Stimulated activated CD4-positive, alpha-beta T cell treated with anti-CD3 and anti-CD28 coated beads, Interleukin-12 subunit alpha, Interleukin-12 subunit beta, amount 100 ng/mL, for 48 hours (primary cell): ENCODE measurements at regions not wholly inside any gene's neighbourhood (a gene's known extent, or its start where the extent isn't known, plus 50 kb on each side); places are given as distances from the start of the nearest gene placed in this dataset.
"Not testable (repeated sequence)": the region's sequence is repeated elsewhere in the genome, so short reads cannot be mapped to it uniquely, and the experiment has no call there.

Experiments
- DNase-seq, 3 donors: peaks; one replicate each; pipeline ENCODE4 v3.0.0-alpha.2; 2020; ENCODE audit warnings: low read depth in 2 of 3, low spot score in 1 of 3

- no peak for DNase-seq
These were observed 292.8 kb downstream of the TTC6 start for GRCh38 chr14:37888234-37888633.

DNA sequence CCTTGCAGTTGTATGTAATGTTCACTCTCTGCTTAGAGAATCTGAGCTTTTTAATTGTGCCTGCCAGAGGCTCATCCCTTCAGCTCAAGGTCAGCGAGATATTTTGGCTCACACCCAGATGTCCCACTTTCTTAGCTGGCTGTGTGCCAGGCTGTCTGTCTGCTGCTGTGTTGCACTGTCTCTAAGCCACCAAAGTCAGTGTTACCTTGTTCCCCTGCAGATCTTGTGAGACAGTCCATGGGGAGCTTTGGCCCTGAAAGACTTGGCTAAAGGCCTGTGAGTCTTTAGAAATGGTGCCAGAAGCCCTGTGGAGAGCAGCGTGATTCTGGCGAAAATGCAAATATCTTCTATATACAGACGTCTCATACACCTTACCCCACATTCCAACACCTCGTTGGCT is 293.7 kb downstream of the TTC6 start:
- no peak for DNase-seq

DNA sequence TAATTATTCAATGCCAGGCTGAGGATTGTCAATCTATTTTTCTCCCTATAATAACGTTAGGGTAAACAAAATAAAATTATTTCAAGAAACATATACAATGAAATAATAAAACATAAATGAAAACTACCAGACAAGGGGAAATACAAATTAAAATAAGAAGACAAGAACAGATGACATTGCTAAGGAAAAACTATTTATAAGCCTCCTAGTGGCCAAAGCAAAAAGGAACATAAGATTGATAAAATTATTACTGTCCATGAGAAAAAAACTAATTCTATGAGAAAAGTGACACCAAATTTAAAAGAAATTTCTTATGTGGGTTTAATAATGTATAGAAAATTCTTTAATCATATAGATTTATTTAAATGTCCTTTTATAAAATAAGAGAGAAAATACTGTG is 294.7 kb downstream of the TTC6 start:
- DNase-seq, result no peak

GRCh38 chr14:37891500-37891899 is 296.1 kb downstream of the TTC6 start:
- DNase-seq, result not testable (repeated sequence)

DNA sequence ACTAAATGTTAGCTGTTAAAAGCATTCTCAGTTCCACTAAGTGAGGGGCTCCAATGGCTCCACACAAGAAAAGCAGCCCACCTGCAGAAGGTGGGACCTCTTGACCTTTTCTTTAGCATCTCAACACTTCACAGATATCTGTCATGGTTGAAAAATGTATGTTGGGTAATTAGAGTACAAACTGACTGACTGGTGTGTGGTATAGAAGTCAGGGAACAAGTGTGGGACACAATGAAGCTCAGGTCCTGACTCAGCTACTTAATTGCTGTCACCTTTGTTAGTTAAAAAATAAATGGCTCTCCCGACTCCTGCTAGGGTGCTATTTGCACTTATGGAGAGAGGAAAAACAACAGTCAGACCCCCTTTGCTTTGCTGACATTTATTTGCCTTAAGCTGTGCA is 299.0 kb downstream of the TTC6 start:
- no peak for DNase-seq

DNA sequence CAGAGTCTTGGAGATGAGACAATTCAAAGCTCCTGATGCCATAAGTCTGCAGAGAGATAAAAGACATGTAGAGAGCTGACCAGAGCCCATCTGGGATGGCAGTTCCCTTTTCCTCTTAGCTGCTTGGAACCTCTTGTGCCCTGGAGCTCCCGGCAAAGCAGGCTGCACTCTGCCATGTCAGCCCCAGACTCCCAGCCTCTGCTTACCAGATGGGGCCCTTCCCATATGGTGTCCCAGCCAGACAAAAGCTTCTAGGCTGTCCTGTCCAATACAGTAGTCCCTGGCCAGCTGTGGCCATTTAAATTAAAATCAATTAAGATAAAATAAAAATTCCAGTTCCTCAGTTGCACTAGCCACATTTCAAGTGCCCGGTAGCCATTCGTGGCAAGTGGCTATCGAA is 303.9 kb downstream of the TTC6 start:
- DNase-seq, result no peak

DNA sequence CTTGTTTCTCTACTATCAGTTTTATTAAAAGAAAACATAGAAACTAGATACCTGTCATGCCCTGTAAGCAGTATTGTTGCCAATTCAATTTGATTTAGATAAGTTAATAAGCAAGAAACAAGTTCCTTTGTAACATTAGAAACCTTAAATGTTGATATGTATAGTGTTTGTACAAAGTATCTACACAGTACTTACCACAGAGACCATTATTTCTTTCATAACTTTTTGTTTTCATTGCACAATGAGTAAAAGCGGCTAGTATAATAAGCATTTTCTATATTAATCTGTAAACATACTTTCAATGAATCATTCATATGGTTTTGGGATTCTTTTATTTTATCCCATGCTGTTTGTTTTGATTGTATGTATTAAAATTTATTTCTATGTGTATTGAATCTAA is 305.1 kb downstream of the TTC6 start:
- DNase-seq, result no peak

DNA sequence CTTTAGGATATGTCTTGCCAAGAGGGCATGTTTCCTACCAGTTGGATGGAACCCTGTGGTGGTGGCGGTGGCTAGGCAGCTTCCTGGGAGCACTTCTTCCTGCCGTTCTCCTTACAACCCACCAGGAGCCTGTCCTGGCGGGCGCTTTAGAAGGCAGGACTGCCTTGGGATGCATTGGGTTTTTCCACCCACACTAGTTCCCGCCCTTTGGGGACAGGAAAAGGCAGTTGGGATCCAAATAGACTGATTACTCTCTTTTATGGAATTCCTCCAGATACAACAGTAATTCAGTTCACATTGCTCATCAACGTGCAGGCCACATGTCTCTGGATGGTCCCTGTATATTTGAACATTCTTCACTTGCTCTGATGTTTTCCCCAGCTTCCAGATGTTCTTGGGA is 305.7 kb upstream of the SSTR1 start:
- DNase-seq, result no peak

DNA sequence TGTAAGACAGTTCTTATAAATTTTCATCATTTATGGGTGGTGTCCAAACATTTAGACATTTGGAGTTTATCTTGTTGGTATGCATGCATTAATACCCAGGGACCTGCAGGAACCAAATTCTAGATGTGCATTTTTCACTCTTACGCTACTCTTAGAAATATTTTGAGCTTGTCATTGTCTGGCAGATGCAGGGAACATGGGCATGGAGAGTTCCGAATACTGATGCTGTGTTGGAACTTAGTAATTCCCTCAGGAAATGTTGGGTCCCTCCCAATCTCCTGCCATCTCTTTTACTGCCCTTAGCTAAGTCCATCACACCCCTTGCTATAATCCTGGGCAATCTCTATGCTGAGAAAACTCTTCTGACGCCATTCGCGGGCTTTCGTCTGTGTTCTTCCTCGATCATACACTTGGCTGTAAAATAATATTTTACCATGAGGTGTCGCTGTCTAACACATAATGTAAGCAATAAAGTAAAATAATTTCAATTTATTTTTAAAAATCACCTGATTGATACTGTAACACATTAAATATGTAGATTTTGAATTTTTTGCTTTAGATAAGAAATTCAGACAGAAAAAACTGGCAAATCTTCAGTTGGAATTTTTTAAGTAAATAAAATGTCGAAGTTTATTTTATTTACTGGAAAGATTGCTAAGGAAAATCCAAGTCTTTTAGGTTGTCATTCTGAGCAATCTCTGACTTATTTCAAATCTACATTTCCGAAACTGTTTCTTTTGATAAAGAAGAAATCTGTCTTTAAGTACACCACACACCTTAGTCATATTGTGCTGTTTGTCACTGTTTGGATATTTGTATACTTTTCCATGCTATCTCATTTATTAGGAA is 304.1 kb upstream of the SSTR1 start:
- peak in 1 of 3 donors; percentile 24 for DNase-seq

DNA sequence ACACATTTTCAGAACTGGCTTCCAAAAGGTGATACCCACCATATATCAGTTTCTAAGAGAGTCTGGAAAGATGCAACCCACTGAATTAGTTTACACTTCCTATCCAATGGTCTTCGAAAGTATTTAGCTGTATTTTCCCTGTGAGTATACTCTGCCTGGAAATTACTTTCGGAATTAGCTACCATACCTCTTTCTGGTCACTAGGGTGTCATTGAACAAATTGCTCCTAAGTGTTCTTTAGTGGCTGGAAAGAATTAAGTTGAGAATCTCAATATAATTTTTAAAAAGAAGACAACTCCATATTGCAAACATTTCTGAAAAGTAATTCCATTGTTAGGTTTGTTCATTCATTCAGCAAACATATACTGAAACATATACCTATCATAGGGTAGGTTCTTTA is 283.1 kb upstream of the SSTR1 start:
- no peak for DNase-seq

DNA sequence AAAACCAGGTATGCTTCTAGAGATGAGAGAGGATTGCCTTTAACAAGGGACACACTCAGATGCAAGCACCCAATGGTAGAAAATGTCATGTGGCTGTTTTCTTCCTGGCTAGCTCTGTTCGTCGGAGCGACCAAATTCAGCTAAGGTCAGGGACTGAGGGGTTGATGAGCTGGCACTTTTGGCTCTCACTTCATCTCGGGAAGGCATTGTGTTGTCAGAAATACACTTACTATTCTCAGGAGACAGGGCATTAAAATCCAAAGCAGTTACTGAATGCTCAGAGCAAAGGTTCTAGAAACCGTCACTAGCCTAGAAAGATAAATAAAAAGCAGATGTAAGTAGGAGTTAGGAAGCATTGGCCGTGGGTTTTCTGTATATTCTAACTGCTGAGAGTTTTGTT is 275.7 kb upstream of the SSTR1 start:
- DNase-seq, result no peak

- DNase-seq, result no peak
These were observed 275.2 kb upstream of the SSTR1 start for GRCh38 chr14:37932481-37932880.

DNA sequence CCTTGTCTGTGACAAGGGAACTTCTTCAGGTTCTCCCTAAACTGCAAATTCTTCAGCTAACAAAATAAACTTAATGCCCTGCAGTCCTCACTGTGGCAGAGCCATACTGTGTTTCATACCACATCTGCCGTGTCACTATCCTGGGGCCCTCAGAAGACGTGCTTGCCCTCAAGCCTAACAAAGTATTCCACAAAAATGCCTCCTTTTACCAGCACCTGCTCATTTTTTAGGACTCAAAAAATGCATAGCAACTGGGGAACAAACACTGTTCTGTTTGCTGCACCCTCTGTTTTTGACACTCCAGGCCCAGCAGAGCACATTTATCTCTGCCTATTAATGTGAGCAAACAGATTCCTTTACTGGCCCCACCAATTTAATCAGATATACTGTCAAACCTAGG is 270.7 kb upstream of the SSTR1 start:
- DNase-seq, result no peak

GRCh38 chr14:37939442-37940028 is 268.2 kb upstream of the SSTR1 start:
- DNase-seq, result no peak

- DNase-seq, result no peak
These were observed 261.7 kb upstream of the SSTR1 start for GRCh38 chr14:37945959-37946358.

GRCh38 chr14:37946819-37947218 is 260.9 kb upstream of the SSTR1 start:
- no peak for DNase-seq

GRCh38 chr14:37948266-37948665 is 259.4 kb upstream of the SSTR1 start:
- DNase-seq, result no peak

DNA sequence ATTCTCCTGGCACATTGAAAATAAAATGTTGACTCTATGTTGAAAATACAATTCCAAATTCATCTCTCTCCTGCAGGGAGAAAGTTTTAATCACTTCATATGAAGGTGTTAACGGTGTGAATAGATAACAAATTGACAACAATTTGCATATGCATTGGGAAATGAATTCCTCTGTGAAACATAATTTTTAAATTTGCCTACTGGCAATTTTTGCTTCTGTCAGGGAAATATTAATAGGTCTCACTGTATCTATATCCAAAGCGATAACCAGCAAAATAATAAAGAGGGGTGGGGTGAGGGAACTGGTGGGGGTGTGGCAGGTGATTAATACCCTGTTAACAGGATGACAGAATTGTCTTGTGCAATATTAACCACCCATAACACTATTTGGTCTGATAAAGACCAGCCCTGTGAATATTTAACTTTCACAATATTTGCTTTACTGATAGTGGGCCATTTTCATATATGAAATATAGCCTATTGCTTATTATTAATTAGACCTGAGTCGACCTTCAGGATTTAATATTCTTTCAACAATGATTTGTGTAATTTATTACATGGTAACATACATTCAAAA is 239.0 kb upstream of the SSTR1 start:
- no peak for DNase-seq

DNA sequence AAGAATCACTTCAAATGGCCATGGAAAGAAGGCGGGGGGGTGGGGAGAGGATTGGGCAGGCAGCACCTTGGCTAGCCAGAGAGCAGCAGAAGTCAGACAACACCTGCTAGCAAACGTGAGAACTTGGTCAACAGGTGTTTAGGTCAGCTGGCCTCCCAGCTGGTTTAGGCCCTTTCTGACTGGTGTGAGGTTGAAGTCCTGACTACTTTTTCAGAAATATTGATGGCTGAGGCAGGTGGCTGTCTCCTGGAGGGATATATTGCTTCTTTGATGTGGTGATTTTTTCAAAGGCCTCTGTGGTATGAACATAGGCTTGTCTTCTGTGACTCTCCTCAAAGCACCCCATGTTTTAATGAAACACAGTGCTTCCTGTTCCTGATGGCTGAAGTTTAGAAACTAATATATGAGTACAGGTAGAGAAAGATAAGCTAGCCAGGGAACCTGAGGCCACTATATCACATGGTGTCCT is 238.2 kb upstream of the SSTR1 start:
- DNase-seq, result no peak

DNA sequence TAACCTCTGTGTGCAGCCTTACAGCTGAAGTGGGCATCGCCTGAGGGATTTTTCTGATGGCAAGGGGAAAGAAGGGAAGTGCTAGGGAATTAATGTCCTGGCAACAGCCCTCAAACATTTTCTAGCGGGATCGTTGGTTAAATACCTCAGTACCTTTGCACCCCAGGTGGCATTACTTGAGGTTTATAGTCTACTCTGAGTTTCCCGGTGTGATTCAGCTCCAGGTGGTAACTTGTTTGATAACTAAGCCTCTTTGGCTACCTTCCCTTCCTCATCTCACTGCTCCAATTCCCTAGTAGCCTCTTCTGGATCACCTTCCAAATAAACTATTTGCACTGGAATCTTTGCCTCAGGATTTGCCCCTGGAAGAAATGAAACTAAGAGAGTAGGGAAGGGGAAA is 237.0 kb upstream of the SSTR1 start:
- DNase-seq, result no peak

GRCh38 chr14:37972941-37973887 is 234.5 kb upstream of the SSTR1 start:
- no peak for DNase-seq
